GM12873 (cell line): ENCODE measurements at regions not wholly inside any gene's neighbourhood (a gene's known extent, or its start where the extent isn't known, plus 50 kb on each side); places are given as distances from the start of the nearest gene placed in this dataset.
A peak's percentile ranks its signal among the peaks of the same experiment; 100 is the strongest.

Source experiments
- CTCF ChIP-seq: IDR thresholded peaks from 2 replicates; pipeline ENCODE4 v1.5.1; 2012; ENCODE audit warnings: low read depth, mild to moderate bottlenecking, moderate library complexity, low read length, control low read depth; ENCODE audit not compliant: insufficient read depth; ENCODE audit errors: missing control alignments

GRCh38 chr2:33672896-33673295, 73.8 kb upstream of the FAM98A start:
- TF ChIP-seq CTCF = no peak

GRCh38 chr2:33672389-33672788, 73.3 kb upstream of the FAM98A start:
- no peak for TF ChIP-seq CTCF

GRCh38 chr2:33671198-33671597, 72.1 kb upstream of the FAM98A start:
- TF ChIP-seq CTCF = no peak

GRCh38 chr2:33670392-33670937, 71.4 kb upstream of the FAM98A start:
- TF ChIP-seq CTCF = peak; percentile 32

GRCh38 chr2:33666879-33667278, 67.8 kb upstream of the FAM98A start:
- no peak for TF ChIP-seq CTCF

- TF ChIP-seq CTCF = no peak
These were observed 65.9 kb upstream of the FAM98A start for GRCh38 chr2:33665039-33665438.

GRCh38 chr2:33660416-33661123, 61.5 kb upstream of the FAM98A start:
- TF ChIP-seq CTCF = no peak
